ENCODE measurements at regions not wholly inside any gene's neighbourhood (a gene's known extent, or its start where the extent isn't known, plus 50 kb on each side); places are given as distances from the start of the nearest gene placed in this dataset.

DNA sequence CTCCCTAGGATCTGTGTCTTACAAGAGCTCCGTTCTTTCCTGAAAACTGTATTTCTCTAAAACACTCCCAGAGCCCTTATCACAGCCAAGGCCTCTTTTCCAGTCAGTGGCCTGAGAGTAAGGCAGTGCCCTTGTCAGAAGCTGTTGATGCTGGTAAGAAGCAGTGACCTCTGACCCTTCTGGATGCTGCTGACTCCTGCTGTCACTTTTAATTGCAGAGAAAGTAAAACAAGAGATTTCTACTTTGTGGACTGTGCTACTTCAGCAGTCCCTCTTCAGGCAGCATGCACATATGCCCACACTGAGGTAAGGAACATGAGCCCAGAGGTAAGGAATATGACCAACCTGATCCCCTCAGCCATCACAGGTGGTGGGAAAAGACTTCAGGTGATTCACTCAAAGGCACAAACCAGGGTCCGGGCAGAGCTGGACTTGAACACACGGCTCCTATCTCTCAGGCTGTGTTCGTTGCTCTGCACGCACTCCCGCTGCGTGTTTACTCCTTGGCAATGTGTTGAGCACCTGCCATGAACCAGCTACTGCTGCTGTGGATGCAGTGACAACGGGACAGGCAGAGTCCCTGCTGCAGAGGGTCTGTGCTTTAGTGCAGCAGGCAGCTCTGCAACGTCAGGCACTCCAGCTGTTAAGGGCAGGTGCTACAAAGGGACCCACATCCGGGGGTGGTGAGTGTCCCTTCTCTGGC lies 201.9 kb upstream of the CST7 start:
- TF ChIP-seq CTCF (IDR thresholded peaks at IDR 0.05; ENCODE audit: low read depth, low read length) (no peak), EZH2phosphoT487 (IDR thresholded peaks at IDR 0.05; ENCODE audit: low read depth) (no peak)

Data from OCI-LY3 (cell line).